HepG2 (cell line): ENCODE measurements at regions not wholly inside any gene's neighbourhood (a gene's known extent, or its start where the extent isn't known, plus 50 kb on each side); places are given as distances from the start of the nearest gene placed in this dataset.

Source experiments
- ARNTL ChIP-seq: sonication (generic); formaldehyde crosslinking; IDR thresholded peaks from 2 replicates; pipeline ENCODE4 v1.4.0; 2020; ENCODE audit warnings: mild to moderate bottlenecking, missing genetic modification reagents
- ASH2L ChIP-seq: fragments of 300-600, 200-600 bp; sonication (generic); IDR thresholded peaks from 2 replicates; pipeline ENCODE4 v1.7.0; 2017; ENCODE audit warnings: low read depth, mild to moderate bottlenecking, moderate library complexity, mixed read lengths, low read length; ENCODE audit not compliant: insufficient read length
- ATAD3A ChIP-seq: sonication (generic); formaldehyde crosslinking; IDR thresholded peaks from 2 replicates; pipeline ENCODE4 v1.4.0; 2020; ENCODE audit warnings: missing genetic modification reagents
- CAMTA2 ChIP-seq: sonication (generic); formaldehyde crosslinking; IDR thresholded peaks from 2 replicates; pipeline ENCODE4 v1.4.0; 2020; ENCODE audit warnings: mild to moderate bottlenecking, missing genetic modification reagents, borderline replicate concordance
- ETV6 ChIP-seq: sonication (generic); formaldehyde crosslinking; conservative IDR thresholded peaks from 2 replicates; pipeline ENCODE4 v1.4.0; 2020; ENCODE audit warnings: missing genetic modification reagents
- GABPB1 ChIP-seq: IDR thresholded peaks from 2 replicates; pipeline ENCODE4 v1.6.1; 2016; ENCODE audit warnings: mild to moderate bottlenecking, missing genetic modification reagents, moderate library complexity, missing compliant biosample characterization
- MATR3 ChIP-seq: sonication (generic); formaldehyde crosslinking; IDR thresholded peaks from 2 replicates; pipeline ENCODE4 v1.4.0; 2020; ENCODE audit warnings: missing genetic modification reagents
- MZF1 ChIP-seq: sonication (generic); formaldehyde crosslinking; IDR thresholded peaks from 2 replicates; pipeline ENCODE4 v1.8.1; 2023; ENCODE audit warnings: mild to moderate bottlenecking, missing genetic modification reagents, borderline replicate concordance
- RARG ChIP-seq: sonication (generic); formaldehyde crosslinking; IDR thresholded peaks from 2 replicates; pipeline ENCODE4 v1.4.0; 2020; ENCODE audit warnings: low read depth, mild to moderate bottlenecking, missing genetic modification reagents
- RORA ChIP-seq: sonication (generic); formaldehyde crosslinking; IDR thresholded peaks from 2 replicates; pipeline ENCODE4 v1.5.0; 2020; ENCODE audit warnings: mild to moderate bottlenecking, missing genetic modification reagents, moderate library complexity
- TGIF2 ChIP-seq: IDR thresholded peaks from 2 replicates; pipeline ENCODE4 v1.6.1; 2016; ENCODE audit warnings: control low read depth, missing compliant biosample characterization
- USF2 ChIP-seq, 2 experiments: sonication (generic) in 1 of 2; formaldehyde crosslinking in 1 of 2; IDR thresholded peaks; 2 replicates each; pipeline versions ENCODE4 v1.5.1 to v1.6.1; 2011 to 2020; ENCODE audit warnings: borderline replicate concordance in 1 of 2, low read depth in 1 of 2, low read length in 1 of 2, mild to moderate bottlenecking in 1 of 2, missing genetic modification reagents in 1 of 2, moderate library complexity in 1 of 2
- ZFAT ChIP-seq: sonication (generic); formaldehyde crosslinking; conservative IDR thresholded peaks from 2 replicates; pipeline ENCODE4 v1.8.1; 2023; ENCODE audit warnings: missing genetic modification reagents, inconsistent platforms
- ZFP36L1 ChIP-seq: sonication (generic); formaldehyde crosslinking; IDR thresholded peaks from 2 replicates; pipeline ENCODE4 v1.8.0; 2022; ENCODE audit warnings: mild to moderate bottlenecking, missing genetic modification reagents, moderate library complexity
- ZNF350 ChIP-seq: sonication (generic); formaldehyde crosslinking; IDR thresholded peaks from 2 replicates; pipeline ENCODE4 v1.4.0; 2020; ENCODE audit warnings: mild to moderate bottlenecking, low read depth, missing genetic modification reagents, borderline replicate concordance
- ZNF441 ChIP-seq: sonication (generic); formaldehyde crosslinking; IDR thresholded peaks from 2 replicates; pipeline ENCODE4 v1.7.0; 2021; ENCODE audit warnings: missing genetic modification reagents, borderline replicate concordance
- ZNF598 ChIP-seq: sonication (generic); formaldehyde crosslinking; IDR thresholded peaks from 2 replicates; pipeline ENCODE4 v1.5.1; 2020; ENCODE audit warnings: mild to moderate bottlenecking, missing genetic modification reagents, borderline replicate concordance
- ZNF816 ChIP-seq: sonication (generic); formaldehyde crosslinking; IDR thresholded peaks from 2 replicates; pipeline ENCODE4 v1.8.0; 2022; ENCODE audit warnings: missing genetic modification reagents, mild to moderate bottlenecking, borderline replicate concordance
- TF ChIP-seq, protein P1 (sequence below): sonication (generic); formaldehyde crosslinking; IDR thresholded peaks from 2 replicates; pipeline ENCODE4 v1.4.0; 2020; ENCODE audit warnings: missing genetic modification reagents
- TF ChIP-seq, protein P2 (sequence below): sonication (generic); formaldehyde crosslinking; IDR thresholded peaks from 2 replicates; pipeline ENCODE4 v1.4.0; 2020; ENCODE audit warnings: missing genetic modification reagents
- TF ChIP-seq, protein P3 (sequence below): sonication (generic); formaldehyde crosslinking; IDR thresholded peaks from 2 replicates; pipeline ENCODE4 v1.4.0; 2020; ENCODE audit warnings: mild to moderate bottlenecking, low read depth, missing genetic modification reagents

DNA sequence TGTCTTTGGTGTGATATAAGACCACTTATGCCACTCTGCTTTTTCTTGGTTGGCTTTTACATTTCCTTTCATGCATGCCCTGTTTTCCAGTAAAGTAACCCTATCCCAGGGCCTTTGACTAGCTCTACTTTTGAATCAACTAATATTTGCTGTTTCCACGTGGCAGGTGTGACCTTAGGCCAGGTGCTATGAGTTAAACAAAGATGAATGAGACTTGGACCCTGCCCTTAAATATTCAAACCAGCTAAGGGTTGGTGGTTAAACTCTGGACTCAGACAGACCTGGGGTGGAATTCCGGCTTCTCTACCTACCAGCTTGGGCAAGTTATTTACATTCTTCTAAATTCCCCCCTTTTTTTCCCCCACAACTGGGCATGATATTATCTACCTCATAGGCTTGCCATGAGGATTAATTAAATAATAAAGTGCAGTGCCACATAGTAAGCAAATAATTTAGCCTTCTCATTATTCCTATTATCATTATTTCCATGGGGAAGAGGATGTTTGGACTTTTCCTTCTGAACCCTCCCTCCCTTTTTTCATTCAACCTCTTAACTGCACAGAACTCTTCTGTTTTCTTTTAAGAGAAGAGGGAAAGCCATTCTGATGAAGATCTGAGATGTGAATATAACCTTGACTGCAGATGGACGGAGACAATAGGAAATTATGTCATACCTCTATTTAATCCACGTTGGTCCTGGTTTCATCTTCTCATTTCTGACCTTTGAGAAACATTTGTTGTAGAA is 143.6 kb upstream of the TNFAIP3 start (continued):
- TF ChIP-seq RARG, result peak; percentile 81; the same call in 1 of the 2 replicates
- TF ChIP-seq USF2 (IDR thresholded peaks at IDR 0.05; ENCODE audit: low read depth, low read length), result 0 out of 2 replicates have a peak, but pooled peaks have one; percentile 14
- TF ChIP-seq USF2 (CRISPR knock-in tag; IDR thresholded peaks at IDR 0.05; ENCODE audit: borderline replicate concordance), result no peak; the same call in 1 of the 2 replicates
- TF ChIP-seq ZNF598, result no peak
- TF ChIP-seq ZFAT (CRISPR knock-in tag), result no peak
- no peak for TF ChIP-seq ATAD3A
- no peak for TF ChIP-seq CAMTA2 (CRISPR knock-in tag)
- no peak for TF ChIP-seq MZF1 (CRISPR knock-in tag)
- TF ChIP-seq TGIF2, result peak; percentile 94
- TF ChIP-seq, protein P1, sequence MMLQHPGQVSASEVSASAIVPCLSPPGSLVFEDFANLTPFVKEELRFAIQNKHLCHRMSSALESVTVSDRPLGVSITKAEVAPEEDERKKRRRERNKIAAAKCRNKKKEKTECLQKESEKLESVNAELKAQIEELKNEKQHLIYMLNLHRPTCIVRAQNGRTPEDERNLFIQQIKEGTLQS (CRISPR knock-in tag), result no peak
- TF ChIP-seq ETV6 (CRISPR knock-in tag), result no peak
- peak; percentile 29; the same call in 1 of the 2 replicates for TF ChIP-seq ZNF816 (CRISPR knock-in tag)
- peak; percentile 99 for TF ChIP-seq ASH2L
- peak; percentile 36; the same call in 1 of the 2 replicates for TF ChIP-seq GABPB1 (CRISPR knock-in tag)
- TF ChIP-seq, protein P2, sequence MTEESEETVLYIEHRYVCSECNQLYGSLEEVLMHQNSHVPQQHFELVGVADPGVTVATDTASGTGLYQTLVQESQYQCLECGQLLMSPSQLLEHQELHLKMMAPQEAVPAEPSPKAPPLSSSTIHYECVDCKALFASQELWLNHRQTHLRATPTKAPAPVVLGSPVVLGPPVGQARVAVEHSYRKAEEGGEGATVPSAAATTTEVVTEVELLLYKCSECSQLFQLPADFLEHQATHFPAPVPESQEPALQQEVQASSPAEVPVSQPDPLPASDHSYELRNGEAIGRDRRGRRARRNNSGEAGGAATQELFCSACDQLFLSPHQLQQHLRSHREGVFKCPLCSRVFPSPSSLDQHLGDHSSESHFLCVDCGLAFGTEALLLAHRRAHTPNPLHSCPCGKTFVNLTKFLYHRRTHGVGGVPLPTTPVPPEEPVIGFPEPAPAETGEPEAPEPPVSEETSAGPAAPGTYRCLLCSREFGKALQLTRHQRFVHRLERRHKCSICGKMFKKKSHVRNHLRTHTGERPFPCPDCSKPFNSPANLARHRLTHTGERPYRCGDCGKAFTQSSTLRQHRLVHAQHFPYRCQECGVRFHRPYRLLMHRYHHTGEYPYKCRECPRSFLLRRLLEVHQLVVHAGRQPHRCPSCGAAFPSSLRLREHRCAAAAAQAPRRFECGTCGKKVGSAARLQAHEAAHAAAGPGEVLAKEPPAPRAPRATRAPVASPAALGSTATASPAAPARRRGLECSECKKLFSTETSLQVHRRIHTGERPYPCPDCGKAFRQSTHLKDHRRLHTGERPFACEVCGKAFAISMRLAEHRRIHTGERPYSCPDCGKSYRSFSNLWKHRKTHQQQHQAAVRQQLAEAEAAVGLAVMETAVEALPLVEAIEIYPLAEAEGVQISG (CRISPR knock-in tag), result peak; percentile 74
- no peak for TF ChIP-seq RORA (CRISPR knock-in tag)
- TF ChIP-seq MATR3 (CRISPR knock-in tag), result no peak
- no peak; the same call in 1 of the 2 replicates for TF ChIP-seq ZNF350
- TF ChIP-seq ZNF441 (CRISPR knock-in tag), result peak; percentile 89
- TF ChIP-seq ZFP36L1 (CRISPR knock-in tag), result peak; percentile 98
- peak; percentile 96 for TF ChIP-seq ARNTL (CRISPR knock-in tag)
- TF ChIP-seq, protein P3, sequence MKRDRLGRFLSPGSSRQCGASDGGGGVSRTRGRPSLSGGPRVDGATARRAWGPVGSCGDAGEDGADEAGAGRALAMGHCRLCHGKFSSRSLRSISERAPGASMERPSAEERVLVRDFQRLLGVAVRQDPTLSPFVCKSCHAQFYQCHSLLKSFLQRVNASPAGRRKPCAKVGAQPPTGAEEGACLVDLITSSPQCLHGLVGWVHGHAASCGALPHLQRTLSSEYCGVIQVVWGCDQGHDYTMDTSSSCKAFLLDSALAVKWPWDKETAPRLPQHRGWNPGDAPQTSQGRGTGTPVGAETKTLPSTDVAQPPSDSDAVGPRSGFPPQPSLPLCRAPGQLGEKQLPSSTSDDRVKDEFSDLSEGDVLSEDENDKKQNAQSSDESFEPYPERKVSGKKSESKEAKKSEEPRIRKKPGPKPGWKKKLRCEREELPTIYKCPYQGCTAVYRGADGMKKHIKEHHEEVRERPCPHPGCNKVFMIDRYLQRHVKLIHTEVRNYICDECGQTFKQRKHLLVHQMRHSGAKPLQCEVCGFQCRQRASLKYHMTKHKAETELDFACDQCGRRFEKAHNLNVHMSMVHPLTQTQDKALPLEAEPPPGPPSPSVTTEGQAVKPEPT (CRISPR knock-in tag), result no peak
